Caco-2 (cell line): ENCODE measurements at regions not wholly inside any gene's neighbourhood (a gene's known extent, or its start where the extent isn't known, plus 50 kb on each side); places are given as distances from the start of the nearest gene placed in this dataset.

Experiments used
- BruUV-seq: library from RNA; stranded (reverse); fragments of 400-500 nt; replicated peaks from 2 replicates; lab custom pipeline; 2021; lab: Mats Ljungman, UMichigan
- CTCF ChIA-PET: fragments of 300-600 bp; sonication (Branson Sonifier 250); formaldehyde crosslinking; loops from one replicate; lab custom pipeline; 2022; ENCODE audit warnings: antibody characterized with exemption; lab: Charles Lee
- POLR2A ChIA-PET: fragments of 300-600 bp; sonication (Branson Sonifier 250); formaldehyde crosslinking; loops from one replicate; lab custom pipeline; 2022; ENCODE audit warnings: antibody characterized with exemption; lab: Charles Lee
- DNase-seq, 2 experiments: peaks; one replicate each; pipeline versions ENCODE4 v3.0.0 to v3.0.0-alpha.2; 2020 to 2022
- H3K27me3 ChIP-seq: replicated peaks from 2 replicates; pipeline ENCODE4 v1.6.0; 2011; ENCODE audit warnings: low read length; ENCODE audit not compliant: control insufficient read depth, insufficient read depth
- H3K36me3 ChIP-seq: 2 replicates; pipeline ENCODE4 v1.5.1; 2011; ENCODE audit warnings: low read length; ENCODE audit not compliant: control insufficient read depth, insufficient read depth
- H3K4me1 ChIP-seq: fragments of 250-450 bp; sonication (Bioruptor Pico); 2 replicates; pipeline ENCODE4 v1.5.1; 2020; ENCODE audit warnings: mild to moderate bottlenecking
- H3K4me3 ChIP-seq: 2 replicates; pipeline ENCODE4 v1.5.1; 2011; ENCODE audit warnings: low read depth, mild to moderate bottlenecking, control low read depth, low read length
- H3K9me3 ChIP-seq: fragments of 250-450 bp; sonication (Bioruptor Pico); 2 replicates; pipeline ENCODE4 v1.5.1; 2020; ENCODE audit warnings: mild to moderate bottlenecking, moderate library complexity
- H3K27ac Mint-ChIP-seq: one replicate; pipeline ENCODE4 v1.8.0; 2022; ENCODE audit warnings: mixed read lengths; ENCODE audit not compliant: unreplicated experiment
- H3K27me3 Mint-ChIP-seq: one replicate; pipeline ENCODE4 v1.8.0; 2022; ENCODE audit warnings: mixed read lengths; ENCODE audit not compliant: insufficient read depth, unreplicated experiment
- H3K36me3 Mint-ChIP-seq: one replicate; pipeline ENCODE4 v1.8.0; 2022; ENCODE audit warnings: mild to moderate bottlenecking, mixed read lengths; ENCODE audit not compliant: insufficient read depth, unreplicated experiment
- H3K4me1 Mint-ChIP-seq: one replicate; pipeline ENCODE4 v1.8.0; 2022; ENCODE audit warnings: low read depth, mixed read lengths; ENCODE audit not compliant: unreplicated experiment
- H3K4me3 Mint-ChIP-seq: one replicate; pipeline ENCODE4 v1.8.0; 2022; ENCODE audit warnings: mild to moderate bottlenecking, moderate library complexity, mixed read lengths; ENCODE audit not compliant: unreplicated experiment
- H3K9me3 Mint-ChIP-seq: one replicate; pipeline ENCODE4 v1.8.0; 2022; ENCODE audit warnings: mixed read lengths; ENCODE audit not compliant: unreplicated experiment
- CTCF ChIP-seq, 2 experiments: fragments of 200-600 bp in 1 of 2; IDR thresholded peaks; 1 replicate in 1 of 2; 2 replicates in 1 of 2; pipeline versions ENCODE4 v1.5.1 to v1.8.0; 2011 to 2022; ENCODE audit warnings: antibody characterized with exemption in 1 of 2, control low read depth in 1 of 2, inconsistent platforms in 1 of 2, low read depth in 1 of 2, low read length in 1 of 2, mild to moderate bottlenecking in 1 of 2, moderate library complexity in 1 of 2; ENCODE audit not compliant: insufficient read depth in 1 of 2, severe bottlenecking in 1 of 2, unreplicated experiment in 1 of 2
- intact Hi-C: fragments of 100-400 bp; cut with micrococcal nuclease; formaldehyde crosslinking; loops from one replicate; pipeline ENCODE4 v1.10.0; 2022; ENCODE audit not compliant: unreplicated experiment

GRCh38 chr1:214117780-214118179 is 130.0 kb downstream of the PROX1 start:
- Mint-ChIP-seq H3K27me3 (no peaks in the 10 kb centered on the region), H3K27ac (no peak overlapping the region), H3K4me1 (peaks cover under 1% of the 10 kb centered on the region), H3K4me3 (no peak overlapping the region), H3K36me3 (no peaks in the 10 kb centered on the region), H3K9me3 (peaks cover 23% of the 10 kb centered on the region)
- intact Hi-C loops = no loop called here
- CTCF ChIA-PET = interaction anchor here (0.6 kb wide), 1 partner anchor 17 kb away, joined by 4 read pairs; no protein-coding TSS in a partner anchor
- no peaks in the 10 kb centered on the region; the same call in 1 of the 2 replicates for H3K9me3 ChIP-seq
- no TSS peak for BruUV-seq
- H3K27me3 ChIP-seq = no peaks in the 10 kb centered on the region
- H3K36me3 ChIP-seq = no peaks in the 10 kb centered on the region
- H3K4me3 ChIP-seq = no peak overlapping the region
- POLR2A ChIA-PET = no interaction called here
- TF ChIP-seq CTCF (IDR thresholded peaks at IDR 0.05; ENCODE audit: insufficient read depth in 1 of 2, low read depth in 1 of 2, low read length in 1 of 2, severe bottlenecking in 1 of 2, unreplicated experiment in 1 of 2) = no peak
- DNase-seq = no peak
- no peaks in the 10 kb centered on the region for H3K4me1 ChIP-seq

- H3K36me3 ChIP-seq = no peaks in the 10 kb centered on the region
- H3K4me3 ChIP-seq = no peak overlapping the region
- peaks cover 16% of the 10 kb centered on the region; the same call in 1 of the 2 replicates for H3K4me1 ChIP-seq
- no peak for TF ChIP-seq CTCF (IDR thresholded peaks at IDR 0.05; ENCODE audit: insufficient read depth in 1 of 2, low read depth in 1 of 2, low read length in 1 of 2, severe bottlenecking in 1 of 2, unreplicated experiment in 1 of 2)
- no TSS peak for BruUV-seq
- Mint-ChIP-seq H3K9me3 (peaks cover 10% of the 10 kb centered on the region), H3K36me3 (no peaks in the 10 kb centered on the region), H3K4me3 (no peak overlapping the region), H3K27ac (no peak overlapping the region), H3K4me1 (peaks cover 17% of the 10 kb centered on the region), H3K27me3 (no peaks in the 10 kb centered on the region)
- ChIA-PET CTCF (no interaction called here), POLR2A (no interaction called here)
- intact Hi-C loops = loop anchor here (5.0 to 10.0 kb wide), 3 partner anchors 68 to 448 kb away; no protein-coding TSS in a partner anchor
- no peaks in the 10 kb centered on the region for H3K27me3 ChIP-seq
- DNase-seq = no peak
- no peaks in the 10 kb centered on the region; the same call in 1 of the 2 replicates for H3K9me3 ChIP-seq
Observed at GRCh38 chr1:214120191-214120590, 132.4 kb downstream of the PROX1 start.

DNA sequence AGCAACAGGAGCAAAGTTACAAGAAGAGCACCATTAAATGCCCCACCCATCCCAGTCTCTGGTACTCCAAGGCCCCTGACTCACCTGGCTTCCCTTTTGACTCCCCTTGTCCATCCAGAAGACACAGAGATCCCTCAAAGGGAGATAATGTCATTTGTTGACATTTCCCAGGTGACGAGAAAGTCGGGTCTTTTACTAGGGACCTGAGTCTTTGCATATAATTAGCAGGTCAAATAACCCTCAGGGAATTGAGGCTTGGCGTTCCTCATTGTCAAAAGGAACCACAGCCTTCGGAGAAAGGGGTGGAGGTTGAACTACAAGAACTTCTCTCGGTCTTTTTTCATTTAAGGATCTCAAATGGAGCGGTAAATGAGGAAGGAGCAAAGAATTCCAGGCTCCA is 133.2 kb downstream of the PROX1 start:
- Histone ChIP-seq H3K36me3 (no peaks in the 10 kb centered on the region), H3K9me3 (no peaks in the 10 kb centered on the region; the same call in 1 of the 2 replicates), H3K4me3 (no peak overlapping the region), H3K4me1 (peaks cover 18% of the 10 kb centered on the region; the same call in 1 of the 2 replicates), H3K27me3 (no peaks in the 10 kb centered on the region)
- no peak overlapping the region for H3K4me3 Mint-ChIP-seq
- ChIA-PET POLR2A (no interaction called here), CTCF (no interaction called here)
- peaks cover 10% of the 10 kb centered on the region for H3K9me3 Mint-ChIP-seq
- DNase-seq = no peak
- H3K27me3 Mint-ChIP-seq = no peaks in the 10 kb centered on the region
- BruUV-seq = no TSS peak
- H3K27ac Mint-ChIP-seq = no peak overlapping the region
- TF ChIP-seq CTCF (IDR thresholded peaks at IDR 0.05; ENCODE audit: insufficient read depth in 1 of 2, low read depth in 1 of 2, low read length in 1 of 2, severe bottlenecking in 1 of 2, unreplicated experiment in 1 of 2) = no peak
- H3K4me1 Mint-ChIP-seq = peaks cover 17% of the 10 kb centered on the region
- intact Hi-C loops = loop anchor here (5.0 to 10.0 kb wide), 3 partner anchors 69 to 449 kb away; no protein-coding TSS in a partner anchor
- H3K36me3 Mint-ChIP-seq = no peaks in the 10 kb centered on the region
